ENCODE measurements at regions not wholly inside any gene's neighbourhood (a gene's known extent, or its start where the extent isn't known, plus 50 kb on each side); places are given as distances from the start of the nearest gene placed in this dataset.

DNA sequence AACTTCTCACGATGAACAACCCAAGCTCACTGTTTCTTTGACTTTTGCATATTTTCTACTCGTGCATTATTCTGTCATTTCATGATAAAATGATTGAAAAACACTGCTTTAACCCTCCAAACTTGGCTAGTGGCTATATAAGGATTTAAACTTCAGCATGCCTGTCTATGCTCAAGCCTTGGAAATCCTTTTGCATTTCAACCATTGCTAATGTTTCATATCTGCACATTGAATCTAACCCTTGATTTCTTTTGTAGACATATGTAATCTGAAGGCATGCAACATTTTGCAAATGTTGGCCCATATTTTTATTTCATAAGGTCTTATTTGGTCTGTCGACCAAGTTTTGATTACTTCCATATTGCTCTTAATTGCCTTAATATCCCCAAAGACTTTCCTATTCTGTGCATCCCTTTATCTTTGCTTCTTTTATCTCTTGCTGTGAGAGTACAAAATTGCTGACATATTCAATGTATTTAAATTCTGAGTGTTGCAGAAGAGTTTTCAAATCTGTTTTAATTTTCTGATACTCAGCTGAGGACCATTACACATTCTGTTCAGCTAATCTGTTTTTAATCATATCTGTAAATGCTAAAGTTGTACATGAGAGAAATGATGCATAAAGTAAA lies 403.7 kb upstream of the ZNF608 start:
- H3K36me3 ChIP-seq: no peaks in the 10 kb centered on the region
- no peak overlapping the region for H3K27ac ChIP-seq
- in situ Hi-C loops (cut with MboI; ENCODE audit: low pct_ligation_motif_present in 1 of 4, low pct_unique_long_range_greater_than_20kb in 1 of 4, low sequenced_read_pairs in 3 of 4): no loop called here
- H3K9me3 ChIP-seq: no peaks in the 10 kb centered on the region
- WGBS, 2 donors (ENCODE audit: low coverage in 1 of 2): 57 to 78% methylated on average over 3 of the region's 3 CpGs
- H3K4me1 ChIP-seq: no peaks in the 10 kb centered on the region
- intact Hi-C loops (cut with DNase I; ENCODE audit: low total_unique reads): no loop called here
- no peak overlapping the region for H3K4me3 ChIP-seq
- no peak for DNase-seq
- TF ChIP-seq, protein P1, sequence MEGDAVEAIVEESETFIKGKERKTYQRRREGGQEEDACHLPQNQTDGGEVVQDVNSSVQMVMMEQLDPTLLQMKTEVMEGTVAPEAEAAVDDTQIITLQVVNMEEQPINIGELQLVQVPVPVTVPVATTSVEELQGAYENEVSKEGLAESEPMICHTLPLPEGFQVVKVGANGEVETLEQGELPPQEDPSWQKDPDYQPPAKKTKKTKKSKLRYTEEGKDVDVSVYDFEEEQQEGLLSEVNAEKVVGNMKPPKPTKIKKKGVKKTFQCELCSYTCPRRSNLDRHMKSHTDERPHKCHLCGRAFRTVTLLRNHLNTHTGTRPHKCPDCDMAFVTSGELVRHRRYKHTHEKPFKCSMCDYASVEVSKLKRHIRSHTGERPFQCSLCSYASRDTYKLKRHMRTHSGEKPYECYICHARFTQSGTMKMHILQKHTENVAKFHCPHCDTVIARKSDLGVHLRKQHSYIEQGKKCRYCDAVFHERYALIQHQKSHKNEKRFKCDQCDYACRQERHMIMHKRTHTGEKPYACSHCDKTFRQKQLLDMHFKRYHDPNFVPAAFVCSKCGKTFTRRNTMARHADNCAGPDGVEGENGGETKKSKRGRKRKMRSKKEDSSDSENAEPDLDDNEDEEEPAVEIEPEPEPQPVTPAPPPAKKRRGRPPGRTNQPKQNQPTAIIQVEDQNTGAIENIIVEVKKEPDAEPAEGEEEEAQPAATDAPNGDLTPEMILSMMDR (IDR thresholded peaks at IDR 0.05): no peak
- TF ChIP-seq POLR2AphosphoS5 (IDR thresholded peaks at IDR 0.05): no peak
- no peak for TF ChIP-seq POLR2A (IDR thresholded peaks at IDR 0.05)
- TF ChIP-seq EP300 (IDR thresholded peaks at IDR 0.05; ENCODE audit: low read depth): no peak
- no peaks in the 10 kb centered on the region for H3K27me3 ChIP-seq

DNA sequence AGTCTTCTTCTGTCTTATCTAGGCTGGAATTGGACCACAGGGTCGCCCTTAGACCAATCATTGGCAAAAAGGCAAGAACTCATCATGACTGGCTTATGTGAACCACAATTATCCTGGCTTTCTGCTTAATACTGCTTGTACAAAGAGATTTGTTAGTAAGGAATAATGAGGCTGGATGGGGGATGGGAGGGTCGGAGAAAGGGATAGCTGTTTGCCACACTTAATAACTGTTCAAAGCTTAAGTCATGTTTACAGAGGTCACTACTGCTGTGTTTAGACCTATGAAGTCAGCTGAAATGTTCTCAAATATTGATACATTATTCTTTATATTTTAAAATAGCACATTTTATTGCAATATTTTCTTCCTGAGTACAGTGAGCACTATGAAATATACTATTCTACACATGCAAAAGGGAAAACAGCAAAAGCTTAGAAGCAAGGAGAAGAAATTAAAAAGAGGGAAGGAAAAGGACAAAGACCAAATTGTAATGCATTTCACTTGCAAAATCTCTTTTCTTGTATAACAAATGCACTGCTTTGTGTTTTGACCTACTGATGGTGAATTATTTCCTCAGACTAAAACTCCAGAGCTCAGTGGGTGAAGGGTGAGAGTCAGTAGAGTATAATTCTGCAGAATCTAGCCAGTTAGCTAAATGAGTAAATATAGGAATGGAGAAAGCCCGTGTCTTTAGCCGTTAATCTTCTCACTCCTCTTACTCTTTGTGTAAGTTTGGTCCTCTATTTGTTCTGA lies 404.9 kb upstream of the ZNF608 start:
- no peak for DNase-seq
- in situ Hi-C loops (cut with MboI; ENCODE audit: low pct_ligation_motif_present in 1 of 4, low pct_unique_long_range_greater_than_20kb in 1 of 4, low sequenced_read_pairs in 3 of 4) (no loop called here), intact Hi-C loops (cut with DNase I; ENCODE audit: low total_unique reads) (no loop called here)
- H3K4me1 ChIP-seq: no peaks in the 10 kb centered on the region
- WGBS, 2 donors (ENCODE audit: low coverage in 1 of 2): 22 to 62% methylated on average over 2 to 4 of the region's 4 CpGs
- H3K27me3 ChIP-seq: no peaks in the 10 kb centered on the region
- H3K9me3 ChIP-seq: no peaks in the 10 kb centered on the region
- TF ChIP-seq, protein P1 (IDR thresholded peaks at IDR 0.05): no peak
- no peak for TF ChIP-seq POLR2AphosphoS5 (IDR thresholded peaks at IDR 0.05)
- TF ChIP-seq EP300 (IDR thresholded peaks at IDR 0.05; ENCODE audit: low read depth): no peak
- no peak for TF ChIP-seq POLR2A (IDR thresholded peaks at IDR 0.05)
- no peak overlapping the region for H3K27ac ChIP-seq
- no peaks in the 10 kb centered on the region for H3K36me3 ChIP-seq
- H3K4me3 ChIP-seq: no peak overlapping the region

DNA sequence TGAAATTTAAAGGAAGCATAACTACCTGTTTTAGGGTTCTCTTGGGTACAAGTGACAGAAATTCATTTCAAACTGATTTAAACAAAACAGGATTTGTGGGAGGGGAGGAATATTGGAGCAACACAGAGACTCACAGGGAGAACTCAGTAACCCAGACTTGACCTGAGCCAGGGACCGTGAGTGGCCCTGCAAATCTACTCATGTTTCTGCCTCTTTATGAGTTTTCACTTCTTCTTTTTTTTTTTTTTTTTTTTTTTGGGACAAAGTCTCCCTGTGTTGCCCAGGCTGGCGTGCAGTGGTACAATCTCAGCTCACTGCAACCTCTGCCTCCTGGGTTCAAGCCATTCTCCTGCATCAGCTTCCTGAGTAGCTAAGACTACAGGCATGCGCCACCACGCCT lies 405.6 kb upstream of the ZNF608 start:
- intact Hi-C loops (cut with DNase I; ENCODE audit: low total_unique reads): no loop called here
- H3K27ac ChIP-seq: no peak overlapping the region
- H3K27me3 ChIP-seq: no peaks in the 10 kb centered on the region
- TF ChIP-seq EP300 (IDR thresholded peaks at IDR 0.05; ENCODE audit: low read depth) (no peak), POLR2AphosphoS5 (IDR thresholded peaks at IDR 0.05) (no peak)
- TF ChIP-seq, protein P1 (IDR thresholded peaks at IDR 0.05): no peak
- 44 to 60% methylated on average over 3 to 4 of the region's 4 CpGs for WGBS, 2 donors (ENCODE audit: low coverage in 1 of 2)
- no peak overlapping the region for H3K4me3 ChIP-seq
- no peaks in the 10 kb centered on the region for H3K4me1 ChIP-seq
- in situ Hi-C loops (cut with MboI; ENCODE audit: low pct_ligation_motif_present in 1 of 4, low pct_unique_long_range_greater_than_20kb in 1 of 4, low sequenced_read_pairs in 3 of 4): no loop called here
- H3K9me3 ChIP-seq: no peaks in the 10 kb centered on the region
- DNase-seq: no peak
- no peaks in the 10 kb centered on the region for H3K36me3 ChIP-seq

DNA sequence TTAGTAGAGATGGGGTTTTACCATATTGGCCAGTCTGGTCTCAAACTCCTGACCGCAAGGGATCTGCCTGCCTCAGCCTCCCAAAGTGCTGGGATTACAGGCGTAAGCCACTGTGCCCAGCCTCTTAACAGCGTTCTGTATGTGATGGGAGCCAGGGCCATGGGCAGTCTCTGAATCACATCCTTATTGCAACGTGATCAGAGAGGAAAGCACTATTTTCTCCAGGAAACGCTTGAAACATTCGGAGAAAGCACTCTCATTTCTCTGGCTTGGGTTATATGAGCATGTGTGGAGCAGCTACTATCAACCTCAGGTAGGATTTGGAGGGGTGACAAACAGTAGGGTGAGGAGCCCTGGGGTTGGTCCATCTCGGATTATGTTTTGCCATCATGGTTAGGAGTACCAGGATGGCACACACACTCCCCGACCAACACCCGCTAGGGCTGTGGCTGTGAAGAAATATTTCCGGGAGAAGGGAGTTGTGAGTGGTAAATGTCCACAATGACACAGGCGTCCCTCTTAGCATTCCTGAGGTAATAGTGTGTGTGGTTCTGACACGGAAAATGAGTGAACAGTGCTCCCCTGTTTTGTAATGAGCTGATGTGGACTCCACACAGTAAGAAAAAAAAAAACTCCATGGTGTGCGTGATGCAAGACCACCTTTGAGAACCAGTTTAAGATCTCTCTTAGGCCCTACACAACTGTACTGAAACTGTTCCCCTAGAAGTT lies 406.2 kb upstream of the ZNF608 start:
- Histone ChIP-seq H3K9me3 (no peaks in the 10 kb centered on the region), H3K4me1 (no peaks in the 10 kb centered on the region), H3K36me3 (no peaks in the 10 kb centered on the region), H3K4me3 (no peak overlapping the region), H3K27ac (no peak overlapping the region), H3K27me3 (no peaks in the 10 kb centered on the region)
- WGBS, 2 donors (ENCODE audit: low coverage in 1 of 2): 86 to 90% methylated on average over 9 to 13 of the region's 13 CpGs
- no peak for DNase-seq
- intact Hi-C loops (cut with DNase I; ENCODE audit: low total_unique reads) (no loop called here), in situ Hi-C loops (cut with MboI; ENCODE audit: low pct_ligation_motif_present in 1 of 4, low pct_unique_long_range_greater_than_20kb in 1 of 4, low sequenced_read_pairs in 3 of 4) (no loop called here)
- no peak for TF ChIP-seq POLR2AphosphoS5 (IDR thresholded peaks at IDR 0.05)
- no peak for TF ChIP-seq EP300 (IDR thresholded peaks at IDR 0.05; ENCODE audit: low read depth)
- TF ChIP-seq POLR2A (IDR thresholded peaks at IDR 0.05): no peak
